ENCODE measurements at regions not wholly inside any gene's neighbourhood (a gene's known extent, or its start where the extent isn't known, plus 50 kb on each side); places are given as distances from the start of the nearest gene placed in this dataset.

GRCh38 chr2:8438996-8439395 lies 242.9 kb upstream of the ID2 start:
- TF ChIP-seq CTCF (IDR thresholded peaks at IDR 0.05) = peak in 2 of 12 donors; percentile 8 to 12
- no peak for TF ChIP-seq POLR2A (IDR thresholded peaks at IDR 0.05)

Data from heart left ventricle (tissue), 13 donors.